HG03439 (cell line): ENCODE measurements at regions not wholly inside any gene's neighbourhood (a gene's known extent, or its start where the extent isn't known, plus 50 kb on each side); places are given as distances from the start of the nearest gene placed in this dataset.
"Not testable (repeated sequence)": the region's sequence is repeated elsewhere in the genome, so short reads cannot be mapped to it uniquely, and the experiment has no call there.

Experiments used
- ATAC-seq: cut with Tn5 transposase; IDR thresholded peaks from one replicate; pipeline ENCODE4 v1.9.1; 2021; ENCODE audit warnings: mild to moderate bottlenecking, moderate library complexity; ENCODE audit not compliant: unreplicated experiment

DNA sequence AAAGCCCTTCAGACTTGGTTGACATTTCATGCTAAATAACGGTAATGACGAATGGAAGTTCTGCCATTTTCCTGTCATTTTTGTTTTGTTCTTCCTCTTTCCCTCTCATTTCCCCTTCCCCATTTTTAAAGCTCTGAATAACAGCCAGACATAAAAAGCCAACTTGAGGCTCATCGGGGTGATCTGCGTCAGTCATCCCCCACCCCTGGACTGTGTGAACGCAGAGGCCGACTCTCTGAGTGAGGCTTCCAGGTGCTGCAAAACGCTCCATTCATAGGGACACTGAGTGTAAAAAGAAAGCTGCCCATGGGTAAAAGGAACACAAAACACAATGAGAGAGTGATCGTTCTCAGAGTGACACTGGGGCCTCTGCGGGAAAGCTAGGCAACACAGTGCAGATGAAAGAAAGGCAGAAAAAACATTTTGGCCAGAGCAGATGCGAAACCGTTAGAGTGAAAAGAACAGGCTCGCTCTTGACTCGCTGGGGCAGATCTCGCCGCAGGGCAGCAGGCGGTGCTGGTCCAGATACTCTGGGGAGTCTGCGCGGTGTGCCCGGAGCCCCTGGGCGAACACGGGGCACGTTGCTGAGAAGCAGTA lies 684.8 kb downstream of the QKI start:
- no peak for ATAC-seq

DNA sequence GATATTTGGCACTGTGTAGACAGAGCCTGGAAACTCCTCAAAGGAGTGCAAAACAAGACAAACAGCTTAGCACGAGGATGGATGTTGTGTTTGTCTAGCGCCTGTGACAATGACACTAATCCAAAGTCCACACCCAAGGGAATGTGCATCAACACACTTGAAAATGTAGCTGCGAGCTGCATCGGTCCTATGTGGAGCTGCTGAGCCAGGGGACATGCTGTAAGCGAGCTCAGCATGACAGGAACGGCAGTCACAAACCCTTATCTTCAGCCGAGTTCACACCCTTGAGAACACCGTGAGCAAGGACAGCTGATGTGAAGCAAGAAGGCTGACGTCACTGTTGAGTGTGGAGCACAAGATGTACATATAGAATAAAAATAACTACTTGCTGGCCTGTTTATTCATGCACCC lies 684.3 kb downstream of the QKI start:
- no peak for ATAC-seq

- ATAC-seq: no peak
Measured at GRCh38 chr6:164097551-164098398, 683.3 kb downstream of the QKI start.

- ATAC-seq: no peak
Measured at GRCh38 chr6:164097056-164097455, 682.5 kb downstream of the QKI start.

DNA sequence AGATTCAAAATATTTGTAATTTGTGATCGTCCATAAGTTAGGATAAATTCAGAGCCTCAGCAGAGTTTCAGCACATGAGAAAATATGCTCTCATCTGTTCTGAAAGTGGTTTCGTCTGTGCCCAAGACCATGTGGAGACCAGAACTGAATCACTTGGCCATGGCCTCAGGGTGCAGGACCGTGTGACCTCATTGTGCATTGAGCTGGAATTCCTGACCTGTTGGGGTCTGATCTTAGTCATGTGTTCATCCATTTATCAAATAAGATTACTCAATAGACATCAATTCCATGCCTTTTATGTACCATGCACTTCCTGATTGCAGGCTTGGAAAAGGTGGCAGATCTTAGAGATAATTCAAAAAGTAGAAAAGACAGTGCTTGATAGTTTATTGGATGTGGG lies 680.5 kb downstream of the QKI start:
- no peak for ATAC-seq

DNA sequence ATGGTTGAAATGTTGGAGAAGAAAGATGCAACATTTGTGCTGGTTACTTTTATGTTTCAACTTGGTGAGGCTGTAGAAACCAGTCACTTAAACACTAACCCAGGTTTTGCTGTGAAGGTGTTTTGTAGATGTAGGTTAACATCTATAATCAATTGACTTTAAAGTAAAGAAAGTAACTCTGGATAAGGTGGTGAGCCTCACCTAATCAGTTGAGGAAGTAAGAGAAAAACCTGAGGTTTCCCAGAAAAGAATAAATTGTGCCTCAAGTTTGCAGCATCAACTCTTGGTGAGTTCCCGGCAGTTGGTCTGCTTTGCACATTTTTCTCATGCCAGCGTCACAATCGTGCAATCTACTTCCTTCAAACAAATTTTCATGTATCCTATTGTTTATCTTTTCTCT lies 673.4 kb downstream of the QKI start:
- no peak for ATAC-seq

DNA sequence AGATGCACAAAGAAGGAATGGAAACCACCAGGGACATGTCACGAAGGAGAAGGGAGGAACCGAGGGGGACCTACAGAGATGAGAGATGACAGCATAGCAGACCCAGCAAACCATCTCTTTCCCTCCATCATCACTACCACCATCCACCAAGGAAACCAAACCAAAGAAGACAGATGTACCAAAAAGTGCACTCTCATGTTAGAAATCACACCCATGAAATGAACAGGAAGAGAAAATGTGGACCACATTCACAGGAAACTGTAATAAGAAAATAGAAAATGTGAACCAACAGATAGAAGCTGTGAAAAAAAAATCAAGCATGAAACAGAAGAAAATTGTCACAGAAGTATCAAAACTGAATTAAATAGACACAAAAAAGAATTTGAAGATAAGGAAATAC lies 672.7 kb downstream of the QKI start:
- no peak for ATAC-seq

DNA sequence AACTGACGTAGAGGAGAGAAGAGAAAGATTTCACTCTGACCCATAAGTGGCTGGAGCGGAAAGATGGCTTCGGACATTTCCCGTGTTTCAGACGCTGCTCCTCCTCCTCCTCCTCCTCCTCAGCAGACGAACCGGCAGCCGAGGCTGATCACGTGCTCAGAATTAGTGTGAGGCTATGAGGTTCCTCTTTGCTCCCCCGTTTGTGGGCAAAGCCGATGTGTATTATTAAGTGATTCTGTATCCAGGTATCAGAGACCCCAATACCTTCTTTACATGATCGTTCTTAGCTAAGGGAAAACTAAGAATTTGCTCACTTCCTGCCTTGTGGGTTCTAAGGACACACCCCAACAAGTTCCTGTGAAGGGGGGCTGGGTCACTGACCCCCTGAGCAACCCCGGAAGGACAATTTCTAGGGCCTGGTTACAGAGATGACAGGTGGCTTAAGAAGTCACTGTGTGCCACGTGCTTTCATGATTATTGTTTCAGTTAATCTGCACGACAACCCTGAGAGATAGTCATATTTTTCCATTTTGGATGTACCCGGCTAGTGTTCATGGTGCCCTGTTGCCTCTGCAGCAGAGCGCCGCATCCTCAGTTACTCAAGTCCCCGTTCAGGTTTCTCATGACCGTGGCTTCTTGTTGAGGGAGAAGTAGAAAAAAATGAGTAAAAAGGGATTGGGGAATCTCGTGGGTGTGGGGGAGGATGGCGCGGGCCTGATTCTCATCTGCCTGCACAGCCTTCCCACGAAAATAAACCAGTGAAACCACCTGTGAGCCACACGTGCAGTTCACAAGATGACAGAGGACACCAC lies 671.8 kb downstream of the QKI start:
- ATAC-seq: no peak

- no peak for ATAC-seq
Measured at GRCh38 chr6:164085091-164086075, 670.9 kb downstream of the QKI start.

DNA sequence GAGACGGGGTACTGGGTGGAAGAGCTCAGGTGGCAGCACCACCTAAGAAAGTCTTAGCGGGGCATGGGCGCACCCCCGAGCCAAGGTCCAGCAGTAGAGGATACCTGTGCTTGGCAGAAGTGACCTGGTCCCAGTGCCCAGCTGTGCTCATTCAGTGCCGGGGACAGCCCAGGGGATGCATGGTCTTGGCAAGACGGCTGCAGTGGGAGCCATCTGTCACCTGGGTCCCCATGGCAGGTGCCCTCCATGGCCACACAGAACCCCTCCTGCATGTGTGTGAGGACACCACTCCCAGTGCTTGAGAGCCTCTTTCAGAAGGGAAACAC lies 664.7 kb downstream of the QKI start:
- no peak for ATAC-seq

GRCh38 chr6:164078532-164079274 lies 664.2 kb downstream of the QKI start:
- no peak for ATAC-seq

GRCh38 chr6:164076818-164077532 lies 662.5 kb downstream of the QKI start:
- ATAC-seq: not testable (repeated sequence)

DNA sequence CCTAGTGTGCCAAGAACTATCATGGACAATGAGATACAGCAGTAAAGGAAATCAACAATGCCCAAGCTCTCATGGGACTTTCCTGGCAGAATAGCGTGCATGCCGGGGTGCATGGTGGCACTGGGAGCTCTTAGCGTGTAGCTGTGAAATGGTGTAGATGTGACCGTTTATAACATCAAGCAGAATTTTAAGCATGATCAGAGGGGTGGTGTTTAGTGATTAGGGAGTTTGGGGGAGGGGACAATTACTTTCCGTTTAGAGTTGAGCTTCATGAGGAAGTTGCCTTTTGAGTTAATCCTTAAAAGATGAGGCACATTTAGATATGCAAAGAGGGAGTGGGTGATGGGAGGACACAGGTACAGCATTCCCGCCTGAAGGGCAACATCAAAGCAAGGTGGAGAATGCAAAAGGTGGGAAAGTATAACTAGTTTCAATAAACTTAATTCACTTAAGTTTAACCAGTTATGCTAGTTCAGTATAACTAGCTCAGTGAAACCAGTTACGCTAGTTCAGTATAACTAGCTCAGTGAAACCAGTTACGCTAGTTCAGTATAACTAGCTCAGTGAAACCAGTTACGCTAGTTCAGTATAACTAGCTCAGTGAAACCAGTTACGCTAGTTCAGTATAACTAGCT lies 661.6 kb downstream of the QKI start:
- ATAC-seq: no peak

- no peak for ATAC-seq
Measured at GRCh38 chr6:164072240-164072666, 657.7 kb downstream of the QKI start.

- no peak for ATAC-seq
Measured at GRCh38 chr6:164069350-164069990, 655.0 kb downstream of the QKI start.

DNA sequence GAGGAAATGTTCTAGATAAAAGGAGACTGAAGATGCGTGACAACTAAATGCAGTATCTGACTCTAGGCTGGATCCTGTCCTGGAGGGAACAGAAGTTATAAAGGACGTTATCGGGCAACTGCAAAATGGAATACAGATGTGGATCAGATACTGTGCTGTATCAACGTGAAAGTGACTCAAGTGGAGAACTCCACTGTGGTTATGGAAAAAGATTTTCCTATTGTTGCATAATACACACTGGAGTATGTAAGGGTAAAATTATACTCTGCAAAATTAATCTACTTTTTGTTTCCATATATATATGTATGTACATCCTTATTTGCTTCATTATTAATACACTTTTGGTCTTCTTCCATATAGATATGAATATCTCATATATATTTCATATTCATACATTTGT lies 654.0 kb downstream of the QKI start:
- no peak for ATAC-seq

GRCh38 chr6:164066766-164067165 lies 652.2 kb downstream of the QKI start:
- no peak for ATAC-seq

DNA sequence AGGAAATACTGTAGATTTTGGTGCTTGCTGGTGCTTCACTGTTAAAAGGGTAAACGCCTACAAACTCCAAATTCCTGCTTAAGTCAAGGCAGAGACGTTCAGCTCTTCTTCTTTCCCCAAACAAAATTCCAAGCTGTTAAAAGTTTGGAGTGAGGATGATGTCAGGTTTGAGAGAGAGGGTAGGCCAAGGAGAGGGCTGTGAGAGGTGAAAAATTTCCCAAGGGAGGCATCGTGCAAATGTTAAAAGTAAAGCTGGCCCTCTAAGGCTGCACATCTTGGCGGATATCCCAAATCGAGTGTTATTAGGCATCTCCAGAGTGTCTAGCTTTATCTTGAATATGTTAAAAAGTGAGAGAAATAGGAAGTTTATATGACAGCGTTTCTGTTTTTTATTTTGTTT lies 651.8 kb downstream of the QKI start:
- no peak for ATAC-seq
